Keratinocyte (primary cell): ENCODE measurements at regions not wholly inside any gene's neighbourhood (a gene's known extent, or its start where the extent isn't known, plus 50 kb on each side); places are given as distances from the start of the nearest gene placed in this dataset.

Experiments
- EZH2 ChIP-seq: IDR thresholded peaks from one replicate; pipeline ENCODE4 v1.6.1; 2012; ENCODE audit warnings: inconsistent platforms, mild to moderate bottlenecking, low read length, moderate library complexity
- TF ChIP-seq, protein P1 (sequence below), 3 experiments: IDR thresholded peaks in 1 of 3; conservative IDR thresholded peaks in 1 of 3; optimal IDR thresholded peaks in 1 of 3; 2 replicates in 2 of 3; 3 replicates in 1 of 3; pipeline versions ENCODE3 to v1.5.1; 2011; ENCODE audit warnings: low read length in 3 of 3, mild to moderate bottlenecking in 3 of 3, moderate library complexity in 2 of 3, control low read depth in 1 of 3, inconsistent platforms in 1 of 3; ENCODE audit not compliant: insufficient read depth in 2 of 3; ENCODE audit errors: extremely low read depth in 1 of 3

DNA sequence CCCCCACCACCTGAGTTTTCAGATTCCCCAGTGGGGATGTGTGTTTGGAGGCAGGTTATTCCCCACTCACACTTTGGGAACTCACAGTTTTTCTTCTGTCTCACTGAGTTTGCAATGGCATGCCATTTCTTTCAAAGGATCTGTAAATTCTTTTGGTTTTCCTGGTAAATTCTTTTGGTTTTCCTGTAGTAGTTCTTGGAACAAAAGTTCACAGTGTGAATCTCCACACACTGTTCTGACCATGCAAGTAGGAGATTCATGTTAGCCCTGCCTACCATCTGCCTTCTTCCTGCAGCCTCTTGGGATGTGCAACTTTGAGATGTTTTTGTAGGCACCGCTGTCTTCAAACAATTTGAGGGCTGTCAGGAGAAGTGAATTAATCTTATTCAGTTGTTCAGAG is 165.6 kb upstream of the OGFRL1 start:
- TF ChIP-seq, protein P1, sequence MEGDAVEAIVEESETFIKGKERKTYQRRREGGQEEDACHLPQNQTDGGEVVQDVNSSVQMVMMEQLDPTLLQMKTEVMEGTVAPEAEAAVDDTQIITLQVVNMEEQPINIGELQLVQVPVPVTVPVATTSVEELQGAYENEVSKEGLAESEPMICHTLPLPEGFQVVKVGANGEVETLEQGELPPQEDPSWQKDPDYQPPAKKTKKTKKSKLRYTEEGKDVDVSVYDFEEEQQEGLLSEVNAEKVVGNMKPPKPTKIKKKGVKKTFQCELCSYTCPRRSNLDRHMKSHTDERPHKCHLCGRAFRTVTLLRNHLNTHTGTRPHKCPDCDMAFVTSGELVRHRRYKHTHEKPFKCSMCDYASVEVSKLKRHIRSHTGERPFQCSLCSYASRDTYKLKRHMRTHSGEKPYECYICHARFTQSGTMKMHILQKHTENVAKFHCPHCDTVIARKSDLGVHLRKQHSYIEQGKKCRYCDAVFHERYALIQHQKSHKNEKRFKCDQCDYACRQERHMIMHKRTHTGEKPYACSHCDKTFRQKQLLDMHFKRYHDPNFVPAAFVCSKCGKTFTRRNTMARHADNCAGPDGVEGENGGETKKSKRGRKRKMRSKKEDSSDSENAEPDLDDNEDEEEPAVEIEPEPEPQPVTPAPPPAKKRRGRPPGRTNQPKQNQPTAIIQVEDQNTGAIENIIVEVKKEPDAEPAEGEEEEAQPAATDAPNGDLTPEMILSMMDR (optimal IDR thresholded peaks at IDR 0.05 in 1 of 3, IDR thresholded peaks at IDR 0.05 in 1 of 3, conservative IDR thresholded peaks at IDR 0.05 in 1 of 3; ENCODE audit: extremely low read depth in 1 of 3, insufficient read depth in 2 of 3, low read length in 3 of 3), result no peak
- no peak for TF ChIP-seq EZH2
